CD4-positive, CD25-positive, alpha-beta regulatory T cell (primary cell): ENCODE measurements at regions not wholly inside any gene's neighbourhood (a gene's known extent, or its start where the extent isn't known, plus 50 kb on each side); places are given as distances from the start of the nearest gene placed in this dataset.

Experiments
- ATAC-seq, 2 donors: fragments of 150-1000 bp; cut with Tn5 transposase; one replicate each; pipeline ENCODE4 v1.10.0; 2021; ENCODE audit warnings: low read depth in 2 of 2, moderate number of reproducible peaks in 2 of 2, moderate library complexity in 1 of 2
- DNase-seq, 3 donors: peaks; one replicate each; pipeline versions ENCODE4 v3.0.0 to v3.0.0-alpha.2; 2012 to 2022; ENCODE audit warnings: mixed read lengths in 1 of 3
- H3K27ac ChIP-seq: one replicate; pipeline ENCODE4 v1.7.0; 2013; ENCODE audit warnings: mild to moderate bottlenecking, low read length; ENCODE audit not compliant: insufficient read depth, poor library complexity, severe bottlenecking
- H3K27me3 ChIP-seq: one replicate; pipeline ENCODE4 v1.7.0; 2013; ENCODE audit warnings: low read length; ENCODE audit not compliant: control insufficient read depth, insufficient read depth
- H3K36me3 ChIP-seq: one replicate; pipeline ENCODE4 v1.7.0; 2013; ENCODE audit warnings: mild to moderate bottlenecking, low read length, moderate library complexity; ENCODE audit not compliant: control insufficient read depth, insufficient read depth
- H3K4me1 ChIP-seq: 2 replicates; pipeline ENCODE4 v1.7.0; 2013; ENCODE audit warnings: mild to moderate bottlenecking, low read length; ENCODE audit not compliant: insufficient read depth, control insufficient read depth, poor library complexity, severe bottlenecking
- H3K4me3 ChIP-seq: one replicate; pipeline ENCODE4 v1.7.0; 2013; ENCODE audit warnings: low read depth, mild to moderate bottlenecking, low read length, moderate library complexity
- H3K9me3 ChIP-seq, 2 experiments: 1 replicate in 1 of 2; 2 replicates in 1 of 2; pipeline ENCODE4 v1.7.0; 2013; ENCODE audit warnings: low read length in 2 of 2, mild to moderate bottlenecking in 1 of 2, moderate library complexity in 1 of 2; ENCODE audit not compliant: control insufficient read depth in 2 of 2
- H3K27ac Mint-ChIP-seq, 3 donors: one replicate each; pipeline ENCODE4 v1.8.0; 2020 to 2022; ENCODE audit warnings: mild to moderate bottlenecking in 3 of 3, mixed read lengths in 3 of 3, moderate library complexity in 2 of 3
- H3K27me3 Mint-ChIP-seq: one replicate; pipeline ENCODE4 v1.8.0; 2022; ENCODE audit warnings: mild to moderate bottlenecking, mixed read lengths
- H3K36me3 Mint-ChIP-seq: one replicate; pipeline ENCODE4 v1.8.0; 2020; ENCODE audit warnings: mixed read lengths
- H3K4me1 Mint-ChIP-seq, 4 donors: one replicate each; pipeline ENCODE4 v1.8.0; 2020 to 2022; ENCODE audit warnings: mixed read lengths in 4 of 4, mild to moderate bottlenecking in 1 of 4
- H3K4me3 Mint-ChIP-seq, 4 donors: one replicate each; pipeline ENCODE4 v1.8.0; 2020 to 2022; ENCODE audit warnings: mild to moderate bottlenecking in 4 of 4, mixed read lengths in 4 of 4, moderate library complexity in 3 of 4
- H3K9me3 Mint-ChIP-seq, 7 donors: one replicate each; pipeline ENCODE4 v1.8.0; 2020 to 2022; ENCODE audit warnings: mixed read lengths in 7 of 7, mild to moderate bottlenecking in 3 of 7, moderate library complexity in 2 of 7

DNA sequence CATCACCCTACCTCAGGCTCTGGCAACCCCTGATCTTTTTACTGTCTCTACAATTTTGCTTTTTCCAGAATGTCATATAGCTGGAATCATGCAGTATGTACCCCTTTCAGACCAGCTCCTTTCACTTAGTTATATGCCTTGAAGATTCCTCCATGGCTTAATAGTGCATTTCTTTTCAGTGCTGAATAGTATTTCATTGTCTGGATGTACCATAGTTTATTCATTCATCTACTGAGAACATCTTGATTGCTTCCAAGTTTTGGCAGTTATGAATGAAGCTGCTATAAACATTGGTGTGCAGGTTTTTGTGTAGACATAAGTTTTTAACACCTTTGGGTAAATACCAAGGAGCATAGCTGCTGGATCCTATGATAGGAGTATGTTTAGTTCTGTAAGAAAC is 50.8 kb upstream of the ANP32A start:
- no peak overlapping the region for H3K27ac Mint-ChIP-seq
- Histone ChIP-seq H3K4me1 (no peaks in the 10 kb centered on the region), H3K27ac (no peak overlapping the region), H3K36me3 (no peaks in the 10 kb centered on the region), H3K4me3 (no peak overlapping the region), H3K9me3 (no peaks in the 10 kb centered on the region), H3K27me3 (peaks cover 17% of the 10 kb centered on the region)
- H3K27me3 Mint-ChIP-seq: peaks cover 17% of the 10 kb centered on the region
- no peak for ATAC-seq
- H3K9me3 Mint-ChIP-seq: peaks cover 0 to 1% (median 0%) of the 10 kb centered on the region in 7 donors
- no peaks in the 10 kb centered on the region for H3K36me3 Mint-ChIP-seq
- peaks cover 0 to 4% (median 2%) of the 10 kb centered on the region in 4 donors for H3K4me1 Mint-ChIP-seq
- H3K4me3 Mint-ChIP-seq: no peak overlapping the region
- DNase-seq: no peak

DNA sequence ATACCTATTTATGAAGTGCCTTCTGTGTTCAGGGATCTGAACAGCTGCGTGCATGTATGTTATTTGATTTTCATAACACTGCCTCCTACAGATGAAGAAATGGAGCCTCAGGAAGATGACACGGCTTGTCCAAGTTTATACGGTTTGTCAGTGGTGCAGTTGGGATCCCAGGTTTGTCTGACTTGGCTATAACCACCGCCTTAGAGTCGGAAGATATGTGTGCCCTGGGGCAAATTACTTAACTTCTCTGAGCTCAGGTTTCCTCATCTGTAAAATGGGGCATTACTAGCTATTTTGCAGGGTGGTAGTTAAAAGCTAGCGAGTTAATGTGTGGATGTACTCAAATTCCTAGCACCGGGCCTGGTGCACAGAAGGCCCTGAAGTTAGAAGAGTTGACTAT is 54.1 kb upstream of the ANP32A start:
- Mint-ChIP-seq H3K4me1 (peaks cover 0 to 4% (median 2%) of the 10 kb centered on the region in 4 donors), H3K27ac (no peak overlapping the region), H3K36me3 (no peaks in the 10 kb centered on the region), H3K4me3 (no peak overlapping the region), H3K9me3 (peaks cover 0 to 1% (median 0%) of the 10 kb centered on the region in 7 donors), H3K27me3 (peaks cover 22% of the 10 kb centered on the region)
- Histone ChIP-seq H3K36me3 (no peaks in the 10 kb centered on the region), H3K27ac (no peak overlapping the region), H3K9me3 (no peaks in the 10 kb centered on the region), H3K4me1 (no peaks in the 10 kb centered on the region), H3K27me3 (peaks cover 8% of the 10 kb centered on the region), H3K4me3 (no peak overlapping the region)
- ATAC-seq (no peak), DNase-seq (no peak)

DNA sequence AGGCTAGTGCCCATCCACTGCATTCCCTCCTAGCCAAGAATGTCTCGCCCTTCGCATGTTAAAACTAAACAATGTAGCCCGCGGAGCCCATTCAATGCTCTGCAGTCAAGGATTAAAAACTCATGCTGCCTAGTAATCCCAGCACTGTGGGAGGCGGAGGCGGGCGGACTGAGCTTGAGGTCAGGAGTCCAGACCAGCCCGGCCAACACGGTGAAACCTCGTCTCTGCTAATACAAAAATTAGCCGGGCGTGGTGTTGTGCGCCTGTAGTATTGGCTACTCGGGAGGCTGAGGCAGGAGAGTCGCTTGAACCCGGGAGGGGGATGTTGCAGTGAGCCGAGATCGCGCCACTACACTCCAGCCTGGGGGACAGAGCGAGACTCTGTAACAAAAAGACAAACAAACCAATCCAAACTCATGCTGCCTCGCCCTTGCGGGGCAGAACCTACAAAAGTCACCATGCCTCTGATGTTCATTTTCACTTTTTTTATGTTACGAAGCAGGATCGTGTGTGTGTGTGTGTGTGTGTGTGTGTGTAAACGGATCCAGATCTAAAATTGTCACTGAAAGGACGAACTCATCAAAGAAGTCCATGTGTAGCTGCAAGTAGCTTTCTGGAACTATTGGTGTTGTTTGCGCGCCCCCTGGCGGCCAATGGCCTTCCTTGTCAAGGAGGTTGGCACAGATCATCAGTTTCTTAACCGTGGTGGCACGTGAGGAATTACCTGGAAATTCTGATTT is 54.8 kb upstream of the SPESP1 start:
- Mint-ChIP-seq H3K4me1 (peaks cover 0 to 4% (median 2%) of the 10 kb centered on the region in 4 donors), H3K27me3 (peaks cover 22% of the 10 kb centered on the region), H3K9me3 (peaks cover 0 to 1% (median 0%) of the 10 kb centered on the region in 7 donors), H3K27ac (no peak overlapping the region), H3K4me3 (peak overlapping the region in 1 of 4 donors; percentile 21), H3K36me3 (no peaks in the 10 kb centered on the region)
- DNase-seq (peak; percentile 78 to 89 (median 85)), ATAC-seq (peak; percentile 74 to 81)
- Histone ChIP-seq H3K36me3 (no peaks in the 10 kb centered on the region), H3K27ac (no peak overlapping the region), H3K4me3 (no peak overlapping the region), H3K9me3 (no peaks in the 10 kb centered on the region), H3K4me1 (no peaks in the 10 kb centered on the region), H3K27me3 (peaks cover 8% of the 10 kb centered on the region)

DNA sequence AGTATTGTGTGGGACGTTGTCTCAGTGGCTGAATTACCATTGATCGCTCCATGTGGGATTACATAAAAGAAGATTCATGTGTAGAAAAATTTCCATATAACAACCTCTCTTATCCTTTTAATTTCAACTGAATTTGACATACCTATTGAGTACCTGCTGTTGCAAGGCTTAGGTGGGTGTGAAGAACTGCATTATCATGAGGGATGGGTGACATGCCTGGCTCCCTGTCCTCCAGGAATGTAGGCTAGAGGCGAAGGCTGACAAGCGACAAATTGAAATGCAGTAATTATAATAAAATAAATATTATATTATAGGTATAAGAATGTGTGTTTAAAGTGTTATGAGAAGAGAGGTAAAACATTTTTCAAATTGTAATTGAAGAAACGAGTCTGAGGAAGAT is 52.7 kb upstream of the SPESP1 start:
- ATAC-seq (no peak), DNase-seq (no peak)
- Histone ChIP-seq H3K4me3 (no peak overlapping the region), H3K36me3 (no peaks in the 10 kb centered on the region), H3K27ac (no peak overlapping the region), H3K4me1 (no peaks in the 10 kb centered on the region), H3K27me3 (peaks cover 5% of the 10 kb centered on the region), H3K9me3 (no peaks in the 10 kb centered on the region)
- Mint-ChIP-seq H3K4me3 (no peak overlapping the region), H3K4me1 (peaks cover 0 to 4% (median 2%) of the 10 kb centered on the region in 4 donors), H3K27ac (no peak overlapping the region), H3K36me3 (no peaks in the 10 kb centered on the region), H3K27me3 (peaks cover 22% of the 10 kb centered on the region), H3K9me3 (no peaks in the 10 kb centered on the region)

DNA sequence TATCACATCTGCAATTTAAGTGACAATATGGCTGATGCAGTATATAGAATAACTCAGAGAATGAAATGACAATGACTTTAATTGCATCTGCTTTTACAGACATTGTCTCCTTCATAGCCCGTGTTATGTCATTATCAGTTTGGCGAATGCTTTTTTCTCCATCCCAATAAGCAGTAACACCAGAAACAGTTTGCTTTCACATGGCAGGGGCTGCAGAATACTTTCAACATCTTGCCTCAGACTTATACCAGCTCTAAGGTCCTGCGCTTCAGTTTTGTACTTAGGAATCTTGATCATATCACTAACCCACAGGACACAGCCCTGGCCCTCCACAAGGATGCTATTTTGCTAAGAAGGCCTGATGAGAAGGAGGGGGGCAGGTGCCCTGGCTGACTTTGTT is 49.9 kb upstream of the SPESP1 start:
- H3K27me3 ChIP-seq: peaks cover 2% of the 10 kb centered on the region
- peaks cover 0 to 4% (median 2%) of the 10 kb centered on the region in 4 donors for H3K4me1 Mint-ChIP-seq
- H3K36me3 ChIP-seq: no peaks in the 10 kb centered on the region
- H3K4me3 Mint-ChIP-seq: no peak overlapping the region
- H3K4me3 ChIP-seq: no peak overlapping the region
- peaks cover 19% of the 10 kb centered on the region for H3K27me3 Mint-ChIP-seq
- no peak for ATAC-seq
- DNase-seq: no peak
- no peaks in the 10 kb centered on the region for H3K4me1 ChIP-seq
- H3K9me3 Mint-ChIP-seq: no peaks in the 10 kb centered on the region
- no peak overlapping the region for H3K27ac ChIP-seq
- H3K27ac Mint-ChIP-seq: no peak overlapping the region
- H3K9me3 ChIP-seq: no peaks in the 10 kb centered on the region
- H3K36me3 Mint-ChIP-seq: no peaks in the 10 kb centered on the region
